HepG2 (cell line): ENCODE measurements at regions not wholly inside any gene's neighbourhood (a gene's known extent, or its start where the extent isn't known, plus 50 kb on each side); places are given as distances from the start of the nearest gene placed in this dataset.

Source experiments
- JARID2 ChIP-seq: sonication (generic); formaldehyde crosslinking; IDR thresholded peaks from 2 replicates; pipeline ENCODE4 v1.8.1; 2023; ENCODE audit warnings: missing genetic modification reagents, inconsistent platforms; ENCODE audit not compliant: insufficient replicate concordance
- JUNB ChIP-seq: sonication (generic); formaldehyde crosslinking; IDR thresholded peaks from 2 replicates; pipeline ENCODE4 v1.8.0; 2022; ENCODE audit warnings: missing genetic modification reagents, mild to moderate bottlenecking, borderline replicate concordance
- POLR2A ChIP-seq, 2 experiments: IDR thresholded peaks; 2 replicates each; pipeline ENCODE4 v1.6.1; 2011; ENCODE audit warnings: low read depth in 2 of 2, low read length in 2 of 2, mild to moderate bottlenecking in 1 of 2, moderate library complexity in 1 of 2; ENCODE audit not compliant: insufficient read depth in 1 of 2
- ZNF24 ChIP-seq: fragments of 450-650 bp; IDR thresholded peaks from 2 replicates; pipeline ENCODE4 v1.6.1; 2017; ENCODE audit warnings: antibody characterized with exemption, mild to moderate bottlenecking
- TF ChIP-seq, protein P1 (sequence below): sonication (generic); formaldehyde crosslinking; IDR thresholded peaks from 2 replicates; pipeline ENCODE4 v1.8.1; 2023; ENCODE audit warnings: mild to moderate bottlenecking, missing genetic modification reagents
- TF ChIP-seq, protein P2 (sequence below): sonication (generic); formaldehyde crosslinking; IDR thresholded peaks from 2 replicates; pipeline ENCODE4; 2020; ENCODE audit warnings: missing genetic modification reagents, mild to moderate bottlenecking, borderline replicate concordance

GRCh38 chr3:84820126-84820525 lies 138.7 kb upstream of the CADM2 start:
- TF ChIP-seq POLR2A (IDR thresholded peaks at IDR 0.05; ENCODE audit: insufficient read depth in 1 of 2, low read depth in 2 of 2, low read length in 2 of 2) (no peak), JARID2 (CRISPR knock-in tag) (no peak), JUNB (CRISPR knock-in tag) (no peak), ZNF24 (no peak)
- TF ChIP-seq, protein P1, sequence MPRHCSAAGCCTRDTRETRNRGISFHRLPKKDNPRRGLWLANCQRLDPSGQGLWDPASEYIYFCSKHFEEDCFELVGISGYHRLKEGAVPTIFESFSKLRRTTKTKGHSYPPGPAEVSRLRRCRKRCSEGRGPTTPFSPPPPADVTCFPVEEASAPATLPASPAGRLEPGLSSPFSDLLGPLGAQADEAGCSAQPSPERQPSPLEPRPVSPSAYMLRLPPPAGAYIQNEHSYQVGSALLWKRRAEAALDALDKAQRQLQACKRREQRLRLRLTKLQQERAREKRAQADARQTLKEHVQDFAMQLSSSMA: no peak
- TF ChIP-seq, protein P2, sequence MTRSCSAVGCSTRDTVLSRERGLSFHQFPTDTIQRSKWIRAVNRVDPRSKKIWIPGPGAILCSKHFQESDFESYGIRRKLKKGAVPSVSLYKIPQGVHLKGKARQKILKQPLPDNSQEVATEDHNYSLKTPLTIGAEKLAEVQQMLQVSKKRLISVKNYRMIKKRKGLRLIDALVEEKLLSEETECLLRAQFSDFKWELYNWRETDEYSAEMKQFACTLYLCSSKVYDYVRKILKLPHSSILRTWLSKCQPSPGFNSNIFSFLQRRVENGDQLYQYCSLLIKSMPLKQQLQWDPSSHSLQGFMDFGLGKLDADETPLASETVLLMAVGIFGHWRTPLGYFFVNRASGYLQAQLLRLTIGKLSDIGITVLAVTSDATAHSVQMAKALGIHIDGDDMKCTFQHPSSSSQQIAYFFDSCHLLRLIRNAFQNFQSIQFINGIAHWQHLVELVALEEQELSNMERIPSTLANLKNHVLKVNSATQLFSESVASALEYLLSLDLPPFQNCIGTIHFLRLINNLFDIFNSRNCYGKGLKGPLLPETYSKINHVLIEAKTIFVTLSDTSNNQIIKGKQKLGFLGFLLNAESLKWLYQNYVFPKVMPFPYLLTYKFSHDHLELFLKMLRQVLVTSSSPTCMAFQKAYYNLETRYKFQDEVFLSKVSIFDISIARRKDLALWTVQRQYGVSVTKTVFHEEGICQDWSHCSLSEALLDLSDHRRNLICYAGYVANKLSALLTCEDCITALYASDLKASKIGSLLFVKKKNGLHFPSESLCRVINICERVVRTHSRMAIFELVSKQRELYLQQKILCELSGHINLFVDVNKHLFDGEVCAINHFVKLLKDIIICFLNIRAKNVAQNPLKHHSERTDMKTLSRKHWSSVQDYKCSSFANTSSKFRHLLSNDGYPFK (CRISPR knock-in tag): no peak
